ENCODE measurements at regions not wholly inside any gene's neighbourhood (a gene's known extent, or its start where the extent isn't known, plus 50 kb on each side); places are given as distances from the start of the nearest gene placed in this dataset.

- Histone ChIP-seq H4K91ac (replicated peaks; ENCODE audit: insufficient read length, low read length) (no peak overlapping the region), H3K4ac (replicated peaks; ENCODE audit: insufficient read length, low read depth, low read length) (no peak overlapping the region), H3K79me2 (ENCODE audit: control insufficient read depth in 1 of 2, insufficient read depth in 2 of 2, low read length in 2 of 2) (no peaks in the 10 kb centered on the region), H3K23ac (ENCODE audit: insufficient read length) (no peak overlapping the region), H3K14ac (ENCODE audit: insufficient read length) (no peak overlapping the region), H2AK5ac (ENCODE audit: low read depth, low read length) (no peak overlapping the region), H2BK12ac (ENCODE audit: low read depth, low read length) (no peak overlapping the region), H3K56ac (replicated peaks; ENCODE audit: insufficient read length, low read depth, low read length) (no peak overlapping the region), H4K5ac (ENCODE audit: insufficient read length, low read depth, low read length) (no peak overlapping the region), H2BK20ac (ENCODE audit: low read length) (no peak overlapping the region), H3K36me3 (ENCODE audit: control insufficient read depth in 2 of 4, insufficient read depth in 4 of 4, low read length in 3 of 4) (no peaks in the 10 kb centered on the region; a peak in 1 of 8 replicates), H3K4me3 (ENCODE audit: extremely low read depth in 1 of 4, insufficient read depth in 2 of 4, low read depth in 3 of 4, low read length in 4 of 4) (no peak overlapping the region), H3K23me2 (ENCODE audit: low read depth, low read length) (no peaks in the 10 kb centered on the region), H2BK15ac (ENCODE audit: low read length) (no peak overlapping the region), H4K20me1 (replicated peaks in 1 of 2; ENCODE audit: control insufficient read depth in 1 of 2, insufficient read depth in 2 of 2, low read length in 2 of 2) (no peaks in the 10 kb centered on the region), H2BK5ac (ENCODE audit: low read depth, low read length) (no peak overlapping the region), H3K27me3 (replicated peaks in 1 of 4; ENCODE audit: control insufficient read depth in 3 of 4, extremely low read depth in 1 of 4, insufficient read depth in 3 of 4, low read length in 3 of 4) (no peaks in the 10 kb centered on the region), H3K18ac (ENCODE audit: extremely low read depth, low read length) (no peak overlapping the region), H3K79me1 (ENCODE audit: low read depth, low read length) (no peaks in the 10 kb centered on the region), H2BK120ac (replicated peaks; ENCODE audit: low read depth, low read length) (no peak overlapping the region), H3K9ac (replicated peaks in 1 of 4; ENCODE audit: extremely low read depth in 1 of 4, low read depth in 3 of 4, low read length in 3 of 4) (no peak overlapping the region), H4K8ac (ENCODE audit: extremely low read depth, insufficient read depth, low read length) (no peak overlapping the region), H3K9me3 (ENCODE audit: insufficient read depth in 2 of 2, low read depth in 1 of 2, low read length in 1 of 2) (peaks cover 5 to 17% of the 10 kb centered on the region in 2 experiments; a peak in 3 of 4 replicates), H3K4me2 (ENCODE audit: insufficient read depth in 1 of 2, low read depth in 2 of 2, low read length in 2 of 2) (no peak overlapping the region), H3K4me1 (replicated peaks in 1 of 4; ENCODE audit: control insufficient read depth in 3 of 4, insufficient read depth in 4 of 4, low read length in 3 of 4) (no peaks in the 10 kb centered on the region), H3K27ac (ENCODE audit: low read depth, low read length) (no peak overlapping the region), H2AFZ (ENCODE audit: low read length) (no peak overlapping the region)
- FAIRE-seq (no peak), DNase-seq (ENCODE audit: low read depth in 1 of 2, low spot score in 2 of 2) (no peak)
- no peak for TF ChIP-seq CBX8 (IDR thresholded peaks at IDR 0.05; ENCODE audit: borderline replicate concordance, low read depth, low read length)
- TF ChIP-seq BRCA1 (IDR thresholded peaks at IDR 0.05; ENCODE audit: low read depth, low read length), result no peak
- TF ChIP-seq TEAD4 (IDR thresholded peaks at IDR 0.05; ENCODE audit: low read depth, low read length), result no peak
- no peak for TF ChIP-seq PHF8 (conservative IDR thresholded peaks at IDR 0.05; ENCODE audit: low read depth, low read length)
- TF ChIP-seq SAP30 (IDR thresholded peaks at IDR 0.05; ENCODE audit: insufficient read depth, insufficient replicate concordance, low read length), result no peak
- no peak for TF ChIP-seq CHD2 (IDR thresholded peaks at IDR 0.05; ENCODE audit: low read length)
- no peak for TF ChIP-seq EGR1 (IDR thresholded peaks at IDR 0.05; ENCODE audit: borderline replicate concordance, low read depth, low read length)
- TF ChIP-seq USF2 (IDR thresholded peaks at IDR 0.05; ENCODE audit: low read length), result no peak
- no peak for TF ChIP-seq MAX (IDR thresholded peaks at IDR 0.05)
- ChIA-PET CTCF (ENCODE audit: partially characterized antibody) (no interaction called here), POLR2A (ENCODE audit: partially characterized antibody) (no interaction called here)
- 100% methylated on average over 1 of the region's 1 CpG; no CpG with 5 or more reads in 1 of the 2 experiments for WGBS, 2 experiments (ENCODE audit: extremely low coverage in 1 of 2, insufficient coverage in 1 of 2, insufficient read length in 1 of 2, insufficient replicate concordance in 2 of 2, low coverage in 1 of 2, low lambda C conversion rate in 2 of 2, missing lambda C conversion rate in 1 of 2)
These were observed 325.2 kb upstream of the POGK start for GRCh38 chr1:166514067-166514466.

Data from H1 (cell line).